HT1080 (cell line): ENCODE measurements at regions not wholly inside any gene's neighbourhood (a gene's known extent, or its start where the extent isn't known, plus 50 kb on each side); places are given as distances from the start of the nearest gene placed in this dataset. TPM values are rescaled to one million over a fixed set of nuclear protein-coding genes. Genes with fewer than 3 reads are reported as not detected.
"Not testable (repeated sequence)": the region's sequence is repeated elsewhere in the genome, so short reads cannot be mapped to it uniquely, and the experiment has no call there.

Experiments used
- DNase-seq: peaks from one replicate; pipeline ENCODE4 v3.0.0-alpha.2; 2015; ENCODE audit warnings: low read depth
- small RNA-seq: library from RNA; depleted of rRNA; stranded (forward); fragments of <200 nt; gene quantifications from one replicate; pipeline ENCODE3, GENCODE V24; 2014

DNA sequence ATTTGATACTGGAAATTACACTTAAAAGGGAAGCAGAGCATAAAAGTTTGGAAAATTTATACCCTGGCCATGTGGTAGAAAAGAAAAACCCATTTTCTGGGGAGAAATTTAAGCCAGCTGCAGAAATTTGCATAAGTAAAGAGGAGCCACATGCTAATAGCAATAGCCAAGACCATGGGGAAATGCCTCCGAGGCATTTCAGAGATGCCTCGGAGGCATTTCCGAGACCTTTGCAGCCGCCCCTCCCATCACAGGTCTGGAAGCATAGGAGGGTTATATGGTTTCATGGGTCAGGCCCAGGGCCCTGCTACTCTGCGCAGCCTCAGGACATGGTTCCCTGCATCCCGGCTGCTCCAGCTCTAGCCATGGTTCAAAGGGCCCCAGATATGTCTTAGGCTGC is 49.9 kb upstream of the NBPF11 start:
- not testable (repeated sequence) for DNase-seq

Small RNA genes in the stretch of these regions (small RNA-seq; reads per million reads assigned to genes)
- gene AC239809.1: not detected
- gene MIR6077: not detected
- not detected for gene RF00019
- 0.23 reads per million, percentile 9 among the genes with 10 or more reads in this experiment for gene RNU1-120P
- gene RNU1-122P: 4.9 reads per million, percentile 89 among the genes with 10 or more reads in this experiment
- 1.1 reads per million, percentile 76 among the genes with 10 or more reads in this experiment for gene RNU1-13P
- 0.95 reads per million, percentile 73 among the genes with 10 or more reads in this experiment for gene RNVU1-1
- gene RNVU1-2: not detected
- 1.5 reads per million, percentile 79 among the genes with 10 or more reads in this experiment for gene RNVU1-3
